ENCODE measurements at regions not wholly inside any gene's neighbourhood (a gene's known extent, or its start where the extent isn't known, plus 50 kb on each side); places are given as distances from the start of the nearest gene placed in this dataset.
A peak's percentile ranks its signal among the peaks of the same experiment; 100 is the strongest.

DNA sequence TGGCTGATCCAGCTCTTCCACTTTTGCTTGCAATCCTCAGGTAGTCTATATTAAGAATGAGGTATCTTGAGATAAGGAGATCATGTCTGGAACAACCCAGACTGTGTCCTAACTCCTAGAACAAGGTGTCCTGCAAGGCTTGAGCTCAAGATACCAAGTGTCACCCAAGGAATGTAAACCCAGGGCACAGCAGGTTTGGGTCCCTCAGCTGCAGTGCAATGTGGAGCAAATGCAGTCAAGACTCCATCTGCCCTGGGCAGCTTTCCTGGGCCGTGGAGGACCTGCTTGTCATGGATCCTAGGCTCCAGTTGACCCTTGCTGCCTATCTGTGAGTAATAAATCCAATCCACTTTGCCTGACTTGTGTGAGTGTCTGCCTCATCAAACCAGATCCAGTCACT lies 166.1 kb downstream of the OTOR start:
- no peaks in the 10 kb centered on the region for H3K36me3 ChIP-seq (ENCODE audit: control insufficient read depth in 1 of 2, insufficient read depth in 2 of 2, low read length in 2 of 2)
- no peak overlapping the region for H3K27ac ChIP-seq (ENCODE audit: low read depth, low read length)
- H3K4me3 ChIP-seq (ENCODE audit: low read depth in 1 of 2, low read length in 2 of 2) = no peak overlapping the region
- H3K4me1 ChIP-seq (ENCODE audit: control insufficient read depth in 1 of 2, insufficient read depth in 2 of 2, low read length in 2 of 2) = no peaks in the 10 kb centered on the region
- no peaks in the 10 kb centered on the region for H3K27me3 ChIP-seq (ENCODE audit: control insufficient read depth in 1 of 2, insufficient read depth in 2 of 2, low read length in 2 of 2)
- no peak overlapping the region for H3K9ac ChIP-seq (ENCODE audit: low read depth in 1 of 2, low read length in 2 of 2)
- H3K9me3 ChIP-seq (ENCODE audit: control insufficient read depth in 1 of 2, low read length in 2 of 2) = no peaks in the 10 kb centered on the region

DNA sequence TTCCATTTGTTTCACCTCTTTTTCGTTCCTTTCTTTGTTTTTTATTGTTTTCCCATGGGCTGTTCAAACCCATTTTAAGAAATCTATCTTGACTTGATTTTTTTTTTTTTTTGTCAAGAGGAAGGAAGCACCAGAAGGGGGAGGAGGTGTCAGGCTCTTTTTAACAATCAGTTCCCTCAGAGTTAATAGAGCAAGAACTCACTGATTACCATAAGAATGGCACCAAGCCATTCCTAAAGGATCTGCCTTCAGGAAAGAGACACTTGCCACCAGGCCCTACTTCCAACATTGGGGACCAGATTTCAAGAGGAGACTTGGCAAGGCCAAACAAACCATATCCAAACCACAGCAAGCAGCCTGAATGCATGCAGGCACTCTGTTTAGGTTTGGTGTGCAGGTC lies 168.0 kb downstream of the OTOR start:
- Histone ChIP-seq H3K9ac (ENCODE audit: low read depth in 1 of 2, low read length in 2 of 2) (no peak overlapping the region), H3K27me3 (ENCODE audit: control insufficient read depth in 1 of 2, insufficient read depth in 2 of 2, low read length in 2 of 2) (no peaks in the 10 kb centered on the region), H3K36me3 (ENCODE audit: control insufficient read depth in 1 of 2, insufficient read depth in 2 of 2, low read length in 2 of 2) (no peaks in the 10 kb centered on the region), H3K4me3 (ENCODE audit: low read depth in 1 of 2, low read length in 2 of 2) (no peak overlapping the region), H3K27ac (ENCODE audit: low read depth, low read length) (no peak overlapping the region), H3K4me1 (ENCODE audit: control insufficient read depth in 1 of 2, insufficient read depth in 2 of 2, low read length in 2 of 2) (no peaks in the 10 kb centered on the region), H3K9me3 (ENCODE audit: control insufficient read depth in 1 of 2, low read length in 2 of 2) (no peaks in the 10 kb centered on the region)

DNA sequence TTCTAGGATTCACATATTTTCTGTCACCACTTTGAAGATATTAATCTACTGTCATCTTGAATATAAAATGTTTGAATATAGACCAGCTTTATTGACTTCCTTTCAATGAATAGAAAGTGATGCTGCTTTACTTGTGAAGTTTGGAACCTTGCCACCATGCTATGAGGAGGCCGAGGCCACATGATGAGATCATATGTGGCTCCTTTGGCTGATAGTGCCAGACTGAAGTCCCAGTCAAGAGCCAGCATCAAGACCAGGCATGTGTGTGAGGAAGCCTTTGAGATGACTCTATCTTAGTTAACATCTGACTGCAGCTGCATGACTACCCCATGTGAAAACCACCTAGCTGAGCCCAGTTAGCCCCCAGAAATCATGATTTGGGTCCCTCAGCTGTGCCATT lies 169.5 kb downstream of the OTOR start:
- Histone ChIP-seq H3K36me3 (ENCODE audit: control insufficient read depth in 1 of 2, insufficient read depth in 2 of 2, low read length in 2 of 2) (no peaks in the 10 kb centered on the region), H3K27me3 (ENCODE audit: control insufficient read depth in 1 of 2, insufficient read depth in 2 of 2, low read length in 2 of 2) (no peaks in the 10 kb centered on the region), H3K9ac (ENCODE audit: low read depth in 1 of 2, low read length in 2 of 2) (no peak overlapping the region), H3K9me3 (ENCODE audit: control insufficient read depth in 1 of 2, low read length in 2 of 2) (no peaks in the 10 kb centered on the region), H3K27ac (ENCODE audit: low read depth, low read length) (no peak overlapping the region), H3K4me3 (ENCODE audit: low read depth in 1 of 2, low read length in 2 of 2) (no peak overlapping the region), H3K4me1 (ENCODE audit: control insufficient read depth in 1 of 2, insufficient read depth in 2 of 2, low read length in 2 of 2) (no peaks in the 10 kb centered on the region)

GRCh38 chr20:16918366-16918765 lies 170.2 kb downstream of the OTOR start:
- H3K27ac ChIP-seq (ENCODE audit: low read depth, low read length) = no peak overlapping the region
- no peaks in the 10 kb centered on the region for H3K4me1 ChIP-seq (ENCODE audit: control insufficient read depth in 1 of 2, insufficient read depth in 2 of 2, low read length in 2 of 2)
- H3K4me3 ChIP-seq (ENCODE audit: low read depth in 1 of 2, low read length in 2 of 2) = no peak overlapping the region
- H3K27me3 ChIP-seq (ENCODE audit: control insufficient read depth in 1 of 2, insufficient read depth in 2 of 2, low read length in 2 of 2) = no peaks in the 10 kb centered on the region
- no peak overlapping the region for H3K9ac ChIP-seq (ENCODE audit: low read depth in 1 of 2, low read length in 2 of 2)
- H3K9me3 ChIP-seq (ENCODE audit: control insufficient read depth in 1 of 2, low read length in 2 of 2) = no peaks in the 10 kb centered on the region
- no peaks in the 10 kb centered on the region for H3K36me3 ChIP-seq (ENCODE audit: control insufficient read depth in 1 of 2, insufficient read depth in 2 of 2, low read length in 2 of 2)

DNA sequence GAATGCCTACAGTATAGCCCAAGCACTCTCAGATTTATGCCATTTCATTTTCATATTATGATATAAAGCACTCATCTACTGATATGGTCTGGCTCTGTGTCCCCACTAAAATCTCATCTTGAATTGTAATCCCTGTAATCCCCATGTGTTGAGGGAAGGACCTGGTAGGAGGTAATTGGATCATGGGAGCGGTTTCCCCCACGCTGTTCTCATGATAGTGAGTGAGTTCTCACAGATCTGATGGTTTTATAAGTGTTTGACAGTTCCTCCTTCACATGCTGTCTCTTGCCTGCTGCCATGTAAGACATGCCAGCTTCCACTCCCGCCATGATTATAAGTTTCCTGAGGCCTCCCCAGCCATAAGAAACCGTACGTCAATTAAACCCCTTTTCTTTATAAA lies 171.7 kb downstream of the OTOR start:
- no peak overlapping the region for H3K9ac ChIP-seq (ENCODE audit: low read depth in 1 of 2, low read length in 2 of 2)

DNA sequence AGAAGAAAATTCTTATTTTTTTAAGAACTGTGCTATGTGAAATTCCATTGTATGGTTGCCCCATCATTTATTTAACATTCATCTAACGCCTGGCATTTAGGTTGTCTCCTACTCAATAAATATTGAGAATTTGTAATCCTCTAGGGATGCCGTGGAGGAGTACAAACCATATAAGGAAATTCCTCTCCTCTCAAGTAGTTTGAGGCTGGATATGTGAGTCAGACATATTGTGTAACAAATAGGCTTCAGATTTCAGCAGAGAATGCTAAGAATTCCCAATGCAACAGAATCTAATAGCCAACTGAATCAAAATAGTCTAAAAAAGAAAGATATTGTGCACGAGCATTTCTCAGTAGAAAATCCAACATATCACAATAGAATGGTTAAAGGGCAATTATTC lies 174.7 kb downstream of the OTOR start:
- H3K4me1 ChIP-seq (ENCODE audit: control insufficient read depth in 1 of 2, insufficient read depth in 2 of 2, low read length in 2 of 2) = no peaks in the 10 kb centered on the region

More for the DNA sequence above, 171.7 kb downstream of the OTOR start:
- Histone ChIP-seq H3K4me1 (ENCODE audit: control insufficient read depth in 1 of 2, insufficient read depth in 2 of 2, low read length in 2 of 2) (no peaks in the 10 kb centered on the region), H3K9me3 (ENCODE audit: control insufficient read depth in 1 of 2, low read length in 2 of 2) (no peaks in the 10 kb centered on the region), H3K27me3 (ENCODE audit: control insufficient read depth in 1 of 2, insufficient read depth in 2 of 2, low read length in 2 of 2) (no peaks in the 10 kb centered on the region), H3K4me3 (ENCODE audit: low read depth in 1 of 2, low read length in 2 of 2) (no peak overlapping the region), H3K36me3 (ENCODE audit: control insufficient read depth in 1 of 2, insufficient read depth in 2 of 2, low read length in 2 of 2) (no peaks in the 10 kb centered on the region), H3K27ac (ENCODE audit: low read depth, low read length) (no peak overlapping the region)

GRCh38 chr20:16926626-16927430 lies 178.7 kb downstream of the OTOR start:
- H3K4me3 ChIP-seq (ENCODE audit: low read depth in 1 of 2, low read length in 2 of 2) = peak overlapping the region in 1 of 2 donors; percentile 19
- no peaks in the 10 kb centered on the region for H3K4me1 ChIP-seq (ENCODE audit: control insufficient read depth in 1 of 2, insufficient read depth in 2 of 2, low read length in 2 of 2)
- no peaks in the 10 kb centered on the region for H3K9me3 ChIP-seq (ENCODE audit: control insufficient read depth in 1 of 2, low read length in 2 of 2)
- no peaks in the 10 kb centered on the region for H3K27me3 ChIP-seq (ENCODE audit: control insufficient read depth in 1 of 2, insufficient read depth in 2 of 2, low read length in 2 of 2)
- no peak overlapping the region for H3K9ac ChIP-seq (ENCODE audit: low read depth in 1 of 2, low read length in 2 of 2)
- H3K36me3 ChIP-seq (ENCODE audit: control insufficient read depth in 1 of 2, insufficient read depth in 2 of 2, low read length in 2 of 2) = no peaks in the 10 kb centered on the region
- no peak overlapping the region for H3K27ac ChIP-seq (ENCODE audit: low read depth, low read length)

More for the DNA sequence above, 174.7 kb downstream of the OTOR start:
- Histone ChIP-seq H3K4me3 (ENCODE audit: low read depth in 1 of 2, low read length in 2 of 2) (no peak overlapping the region), H3K9ac (ENCODE audit: low read depth in 1 of 2, low read length in 2 of 2) (no peak overlapping the region), H3K27ac (ENCODE audit: low read depth, low read length) (no peak overlapping the region), H3K9me3 (ENCODE audit: control insufficient read depth in 1 of 2, low read length in 2 of 2) (no peaks in the 10 kb centered on the region), H3K27me3 (ENCODE audit: control insufficient read depth in 1 of 2, insufficient read depth in 2 of 2, low read length in 2 of 2) (no peaks in the 10 kb centered on the region), H3K36me3 (ENCODE audit: control insufficient read depth in 1 of 2, insufficient read depth in 2 of 2, low read length in 2 of 2) (no peaks in the 10 kb centered on the region)

DNA sequence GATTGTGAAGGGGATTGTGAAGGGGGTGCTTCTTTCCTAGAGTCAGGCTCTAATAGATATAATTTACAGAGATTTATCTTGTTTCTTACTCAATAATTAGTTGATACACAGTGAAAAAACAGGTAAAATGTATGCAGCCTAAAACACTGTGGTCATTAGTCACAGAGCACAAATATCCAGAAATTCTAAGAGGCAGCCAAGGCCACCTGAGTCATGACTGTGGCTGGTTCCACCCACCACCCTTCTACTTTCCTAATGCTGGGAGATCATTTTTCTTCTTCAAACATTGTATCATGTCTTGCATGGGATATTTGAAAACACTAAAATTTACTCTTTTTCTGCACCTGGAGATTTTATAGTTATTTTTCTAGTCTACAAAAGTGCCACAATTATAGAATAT lies 181.6 kb downstream of the OTOR start:
- Histone ChIP-seq H3K9me3 (ENCODE audit: control insufficient read depth in 1 of 2, low read length in 2 of 2) (no peaks in the 10 kb centered on the region), H3K27me3 (ENCODE audit: control insufficient read depth in 1 of 2, insufficient read depth in 2 of 2, low read length in 2 of 2) (no peaks in the 10 kb centered on the region), H3K27ac (ENCODE audit: low read depth, low read length) (no peak overlapping the region), H3K9ac (ENCODE audit: low read depth in 1 of 2, low read length in 2 of 2) (no peak overlapping the region), H3K4me1 (ENCODE audit: control insufficient read depth in 1 of 2, insufficient read depth in 2 of 2, low read length in 2 of 2) (no peaks in the 10 kb centered on the region), H3K36me3 (ENCODE audit: control insufficient read depth in 1 of 2, insufficient read depth in 2 of 2, low read length in 2 of 2) (no peaks in the 10 kb centered on the region), H3K4me3 (ENCODE audit: low read depth in 1 of 2, low read length in 2 of 2) (no peak overlapping the region)

GRCh38 chr20:16930656-16931055 lies 182.5 kb downstream of the OTOR start:
- no peak overlapping the region for H3K4me3 ChIP-seq (ENCODE audit: low read depth in 1 of 2, low read length in 2 of 2)
- H3K27me3 ChIP-seq (ENCODE audit: control insufficient read depth in 1 of 2, insufficient read depth in 2 of 2, low read length in 2 of 2) = no peaks in the 10 kb centered on the region
- H3K9ac ChIP-seq (ENCODE audit: low read depth in 1 of 2, low read length in 2 of 2) = no peak overlapping the region
- no peaks in the 10 kb centered on the region for H3K36me3 ChIP-seq (ENCODE audit: control insufficient read depth in 1 of 2, insufficient read depth in 2 of 2, low read length in 2 of 2)
- no peak overlapping the region for H3K27ac ChIP-seq (ENCODE audit: low read depth, low read length)
- no peaks in the 10 kb centered on the region for H3K4me1 ChIP-seq (ENCODE audit: control insufficient read depth in 1 of 2, insufficient read depth in 2 of 2, low read length in 2 of 2)
- H3K9me3 ChIP-seq (ENCODE audit: control insufficient read depth in 1 of 2, low read length in 2 of 2) = no peaks in the 10 kb centered on the region

DNA sequence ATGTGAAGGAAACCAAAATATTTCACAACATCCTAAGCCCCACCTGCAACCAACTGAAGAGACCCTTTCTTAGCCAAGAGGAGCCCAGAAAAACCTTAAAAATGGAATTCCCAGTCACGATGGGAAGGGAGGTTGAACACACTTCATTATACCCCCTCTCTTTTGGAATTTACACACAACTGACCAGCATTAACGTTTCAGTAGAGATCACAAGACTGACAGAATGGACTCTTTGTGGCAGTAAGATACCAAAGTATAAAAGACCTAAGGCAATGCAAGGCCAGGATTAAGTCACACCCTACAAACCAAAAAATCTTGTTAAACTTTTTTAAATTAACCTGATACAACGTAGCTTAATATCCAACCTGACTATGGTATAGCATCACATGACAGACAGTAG lies 190.9 kb downstream of the OTOR start:
- Histone ChIP-seq H3K9me3 (ENCODE audit: control insufficient read depth in 1 of 2, low read length in 2 of 2) (no peaks in the 10 kb centered on the region), H3K9ac (ENCODE audit: low read depth in 1 of 2, low read length in 2 of 2) (no peak overlapping the region), H3K27me3 (ENCODE audit: control insufficient read depth in 1 of 2, insufficient read depth in 2 of 2, low read length in 2 of 2) (no peaks in the 10 kb centered on the region), H3K4me3 (ENCODE audit: low read depth in 1 of 2, low read length in 2 of 2) (no peak overlapping the region), H3K27ac (ENCODE audit: low read depth, low read length) (no peak overlapping the region), H3K4me1 (ENCODE audit: control insufficient read depth in 1 of 2, insufficient read depth in 2 of 2, low read length in 2 of 2) (no peaks in the 10 kb centered on the region), H3K36me3 (ENCODE audit: control insufficient read depth in 1 of 2, insufficient read depth in 2 of 2, low read length in 2 of 2) (no peaks in the 10 kb centered on the region)
